Fibroblast of lung (primary cell): ENCODE measurements at regions not wholly inside any gene's neighbourhood (a gene's known extent, or its start where the extent isn't known, plus 50 kb on each side); places are given as distances from the start of the nearest gene placed in this dataset.

Source experiments
- EZH2 ChIP-seq: IDR thresholded peaks from 2 replicates; pipeline ENCODE4 v1.5.1; 2012; ENCODE audit warnings: low read length, control low read depth, mild to moderate bottlenecking; ENCODE audit errors: missing control alignments
- TF ChIP-seq, protein P1 (sequence below), 2 donors: IDR thresholded peaks in 1 of 2; conservative IDR thresholded peaks in 1 of 2; 1 replicate in 1 of 2; 2 replicates in 1 of 2; pipeline ENCODE4 v1.5.1; 2011 to 2012; ENCODE audit warnings: low read length in 2 of 2, control low read depth in 1 of 2, inconsistent platforms in 1 of 2, low read depth in 1 of 2, mild to moderate bottlenecking in 1 of 2

GRCh38 chr1:18575620-18576019, 55.0 kb upstream of the PAX7 start:
- no peak for TF ChIP-seq EZH2
- TF ChIP-seq, protein P1, sequence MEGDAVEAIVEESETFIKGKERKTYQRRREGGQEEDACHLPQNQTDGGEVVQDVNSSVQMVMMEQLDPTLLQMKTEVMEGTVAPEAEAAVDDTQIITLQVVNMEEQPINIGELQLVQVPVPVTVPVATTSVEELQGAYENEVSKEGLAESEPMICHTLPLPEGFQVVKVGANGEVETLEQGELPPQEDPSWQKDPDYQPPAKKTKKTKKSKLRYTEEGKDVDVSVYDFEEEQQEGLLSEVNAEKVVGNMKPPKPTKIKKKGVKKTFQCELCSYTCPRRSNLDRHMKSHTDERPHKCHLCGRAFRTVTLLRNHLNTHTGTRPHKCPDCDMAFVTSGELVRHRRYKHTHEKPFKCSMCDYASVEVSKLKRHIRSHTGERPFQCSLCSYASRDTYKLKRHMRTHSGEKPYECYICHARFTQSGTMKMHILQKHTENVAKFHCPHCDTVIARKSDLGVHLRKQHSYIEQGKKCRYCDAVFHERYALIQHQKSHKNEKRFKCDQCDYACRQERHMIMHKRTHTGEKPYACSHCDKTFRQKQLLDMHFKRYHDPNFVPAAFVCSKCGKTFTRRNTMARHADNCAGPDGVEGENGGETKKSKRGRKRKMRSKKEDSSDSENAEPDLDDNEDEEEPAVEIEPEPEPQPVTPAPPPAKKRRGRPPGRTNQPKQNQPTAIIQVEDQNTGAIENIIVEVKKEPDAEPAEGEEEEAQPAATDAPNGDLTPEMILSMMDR (conservative IDR thresholded peaks at IDR 0.05 in 1 of 2, IDR thresholded peaks at IDR 0.05 in 1 of 2; ENCODE audit: low read depth in 1 of 2, low read length in 2 of 2): peak in 1 of 2 donors; percentile 75
